ENCODE measurements at regions not wholly inside any gene's neighbourhood (a gene's known extent, or its start where the extent isn't known, plus 50 kb on each side); places are given as distances from the start of the nearest gene placed in this dataset.

DNA sequence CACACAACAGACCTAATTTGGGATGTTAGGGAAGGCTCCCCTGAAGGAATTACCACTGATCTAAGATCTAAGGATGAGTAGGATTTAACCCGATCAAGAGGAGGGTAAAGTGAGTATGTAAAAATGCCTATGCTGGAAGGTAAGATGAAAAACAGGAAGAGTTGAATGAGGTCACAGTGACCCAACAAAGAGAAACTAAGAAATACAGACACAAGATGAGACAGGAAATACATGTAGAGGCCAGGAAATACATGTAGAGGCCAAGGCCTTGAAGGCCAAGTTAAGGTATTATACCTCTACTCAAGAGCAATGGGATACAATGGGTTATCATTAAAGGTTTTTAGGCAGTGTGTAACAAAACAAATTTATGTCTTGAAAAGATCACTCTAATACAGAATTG lies 131.6 kb upstream of the TANK start:
- DNase-seq (ENCODE audit: low spot score) = no peak

DNA sequence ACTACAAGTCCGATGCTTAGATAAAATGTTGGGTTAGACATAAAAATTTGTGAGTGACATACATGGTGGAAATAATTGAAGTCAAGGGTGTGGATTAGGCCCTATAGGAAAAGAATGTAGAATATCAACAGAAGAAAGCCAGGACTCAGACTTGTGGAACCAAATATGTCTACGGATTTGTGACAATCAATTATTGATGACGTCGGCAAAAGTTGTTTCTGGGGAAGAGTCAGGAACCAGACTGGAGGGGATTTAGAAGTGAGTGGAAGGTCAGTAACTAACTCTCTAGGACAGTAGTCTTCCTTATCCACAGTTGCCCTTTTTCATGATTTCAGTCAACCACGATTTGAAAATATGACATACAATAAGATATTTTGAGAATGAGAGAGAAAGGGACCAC lies 130.9 kb upstream of the TANK start:
- no peak for DNase-seq (ENCODE audit: low spot score)

DNA sequence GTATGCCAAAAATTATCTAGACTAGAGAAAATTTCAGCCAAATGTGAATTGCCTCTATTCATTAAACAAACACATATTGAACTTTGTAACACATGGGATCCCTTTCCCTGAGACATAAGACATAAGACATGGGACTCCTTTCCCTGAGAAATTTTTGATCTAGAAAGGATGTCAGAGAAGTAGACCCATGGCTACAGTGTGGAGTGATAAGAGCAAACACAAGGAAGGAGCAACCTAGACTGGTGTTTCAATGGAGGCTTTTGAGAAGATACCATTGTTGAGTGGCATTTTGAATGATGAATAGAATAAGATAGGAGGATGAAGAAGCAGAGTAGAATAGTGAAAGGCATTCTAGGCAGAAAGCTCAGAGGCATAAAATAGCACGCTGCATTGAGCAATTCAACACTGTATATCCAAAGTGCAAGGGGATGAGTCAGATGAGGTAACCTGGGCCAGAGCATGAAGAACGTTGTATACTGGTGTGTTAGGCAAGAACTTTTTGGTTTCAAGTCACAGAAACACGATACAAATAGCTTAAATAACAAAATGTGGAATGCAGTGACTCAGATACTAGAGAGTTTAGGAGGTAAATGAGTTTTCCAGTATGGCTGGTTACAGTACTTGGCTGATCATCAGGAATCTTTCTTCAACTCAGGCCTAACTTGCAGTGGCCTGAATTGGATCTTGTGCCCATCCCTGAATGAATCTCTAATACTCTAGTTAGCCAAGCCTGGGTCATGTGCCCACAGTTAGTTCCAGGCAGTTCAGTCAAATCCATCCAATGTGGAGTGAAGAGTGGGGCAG lies 129.8 kb upstream of the TANK start:
- peak; percentile 30 for DNase-seq (ENCODE audit: low spot score)

DNA sequence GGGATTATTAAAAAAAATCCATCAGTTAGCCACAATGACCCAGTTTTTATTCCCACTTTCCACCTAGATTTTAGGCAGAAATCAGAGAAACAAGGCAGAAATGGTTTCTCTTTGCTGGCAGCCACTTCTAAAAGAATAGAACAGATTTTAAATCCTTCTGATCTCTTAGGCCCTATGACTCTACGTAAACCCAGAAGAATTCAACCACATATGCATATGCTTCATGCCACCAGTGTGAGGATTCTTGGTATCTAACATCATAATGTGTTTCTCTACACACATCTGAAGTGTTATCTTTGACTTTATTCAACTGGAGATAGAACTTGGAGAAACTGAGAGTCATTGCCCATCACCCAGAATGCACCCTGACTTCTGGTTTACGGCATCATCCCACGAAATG lies 128.7 kb upstream of the TANK start:
- DNase-seq (ENCODE audit: low spot score) = no peak

DNA sequence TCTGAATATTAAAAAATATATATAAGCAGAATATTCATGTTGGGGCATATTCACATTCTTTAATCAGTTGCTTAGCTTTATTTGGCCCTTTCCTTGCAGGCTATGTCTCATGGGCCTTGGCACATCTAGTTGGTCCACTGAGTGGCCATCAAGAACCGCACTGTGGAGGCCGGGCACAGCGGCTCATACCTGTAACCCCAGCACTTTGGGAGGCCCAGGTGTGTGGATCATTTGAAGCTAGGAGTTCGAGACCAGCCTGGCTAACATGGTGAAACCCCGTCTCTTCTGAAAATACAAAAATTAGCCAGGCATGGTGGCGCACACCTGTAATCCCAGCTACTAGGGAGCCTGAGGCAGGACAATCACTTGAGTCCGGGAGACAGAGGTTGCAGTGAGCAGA lies 127.6 kb upstream of the TANK start:
- DNase-seq (ENCODE audit: low spot score) = no peak

DNA sequence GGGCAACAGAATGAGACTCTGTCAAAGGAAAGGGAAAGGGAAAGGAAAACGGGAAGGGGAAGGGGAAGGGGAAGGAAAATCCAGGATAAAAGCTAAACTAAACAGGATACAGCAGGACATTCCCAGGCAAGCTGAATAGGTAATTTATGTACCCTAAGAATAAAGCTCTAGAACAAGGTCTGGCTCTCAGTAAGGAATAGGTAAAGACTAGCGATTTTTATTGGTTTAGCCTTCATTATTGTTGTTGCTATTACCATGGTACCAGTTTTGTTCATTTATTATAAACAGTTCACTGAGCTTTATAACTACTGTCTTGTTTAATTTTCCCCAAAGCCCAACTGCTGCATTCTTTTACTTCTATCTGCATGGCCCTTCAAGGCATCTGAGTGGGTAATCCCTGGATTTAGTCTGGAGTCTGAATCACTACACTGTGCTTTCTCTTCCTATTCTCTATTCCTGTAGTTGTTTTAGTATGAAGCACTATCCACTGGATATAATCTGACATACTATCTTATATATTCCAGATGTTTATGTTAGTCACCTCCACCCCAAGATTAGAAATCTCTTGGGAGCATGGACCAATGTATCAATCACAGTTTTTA lies 127.1 kb upstream of the TANK start:
- no peak for DNase-seq (ENCODE audit: low spot score)

DNA sequence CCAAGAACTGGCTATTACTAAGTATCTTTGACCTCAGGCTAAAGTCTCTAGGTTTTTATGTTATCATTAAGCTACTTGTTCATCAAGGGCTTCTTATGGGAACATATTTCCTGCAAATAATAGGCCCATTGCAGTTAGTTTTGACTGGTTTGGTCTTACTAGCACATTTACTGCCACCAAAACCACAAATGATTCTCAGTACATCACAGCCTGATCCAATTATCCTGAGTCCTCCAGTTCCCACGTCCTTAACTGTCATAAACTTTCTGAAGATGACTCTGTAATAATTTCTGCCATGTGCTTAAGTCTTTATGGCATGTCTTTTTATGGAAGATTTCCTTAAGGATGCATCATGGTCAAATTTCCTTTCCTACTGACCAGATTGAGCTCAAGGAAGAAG lies 123.3 kb upstream of the TANK start:
- DNase-seq (ENCODE audit: low spot score) = no peak

DNA sequence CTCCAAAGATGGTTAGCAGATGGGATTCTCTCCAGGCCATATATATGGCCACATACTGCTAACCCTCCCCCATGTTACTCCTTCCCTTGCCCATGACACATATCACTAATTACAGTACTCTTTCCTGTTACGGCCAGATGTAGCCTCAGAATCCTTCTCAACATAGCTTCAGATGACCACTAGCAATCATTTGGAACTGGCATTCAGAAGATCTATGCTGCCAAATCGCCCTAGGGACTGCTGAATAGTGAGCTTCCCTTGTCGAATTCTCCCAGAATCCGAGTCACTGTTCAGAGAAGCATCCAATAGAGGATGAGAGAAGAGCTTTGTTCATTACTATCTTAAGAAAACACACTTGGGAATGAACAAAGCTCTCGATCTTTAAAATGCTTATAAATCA lies 121.2 kb upstream of the TANK start:
- peak; percentile 40 for DNase-seq (ENCODE audit: low spot score)

DNA sequence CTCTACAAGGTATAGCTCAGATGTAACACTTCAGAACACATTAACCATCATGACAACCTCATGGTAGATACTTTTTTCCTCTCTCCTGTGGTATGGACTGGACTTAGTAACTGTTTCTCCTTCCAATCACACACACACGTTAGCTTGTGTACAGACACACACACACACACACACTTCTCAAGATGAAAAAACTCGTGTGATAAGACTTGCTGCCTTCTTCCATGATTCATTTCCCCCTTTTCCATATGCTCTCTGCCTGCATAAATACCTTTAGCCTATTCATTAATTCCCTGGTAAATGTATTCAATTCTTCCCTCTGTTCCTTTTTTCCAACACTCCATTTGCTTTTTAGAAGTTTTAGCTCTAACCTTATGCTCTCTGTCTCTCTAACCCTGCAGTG lies 118.9 kb upstream of the TANK start:
- DNase-seq (ENCODE audit: low spot score) = no peak

DNA sequence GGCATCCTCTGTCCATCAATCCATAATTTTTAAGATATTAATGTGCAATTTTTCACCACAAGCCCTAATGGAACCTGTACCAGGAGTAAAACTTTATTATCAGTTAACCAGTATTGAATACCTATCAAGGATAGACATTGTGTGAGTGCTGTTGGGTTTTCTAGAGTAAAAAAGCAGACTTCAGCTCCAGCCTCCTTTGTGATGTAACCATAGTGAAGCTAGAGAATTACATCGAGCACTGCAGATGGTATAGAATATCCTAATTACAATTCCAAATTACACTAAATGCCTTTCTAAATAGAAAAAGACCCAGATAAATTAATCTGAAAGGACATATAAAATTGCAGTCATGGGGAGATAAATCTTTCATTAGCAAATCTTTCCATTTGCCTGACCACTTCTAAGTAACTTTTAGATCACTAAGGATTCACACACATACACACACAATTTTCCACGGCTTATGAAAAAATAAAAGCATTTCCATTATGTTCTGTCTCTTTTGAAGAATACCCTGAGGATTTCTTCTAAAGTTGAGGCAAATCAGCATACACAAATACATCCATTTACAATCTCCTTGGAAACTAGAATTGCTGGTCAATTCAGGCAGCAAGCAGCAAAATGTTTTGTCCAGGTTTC lies 117.1 kb upstream of the TANK start:
- no peak for DNase-seq (ENCODE audit: low spot score)

DNA sequence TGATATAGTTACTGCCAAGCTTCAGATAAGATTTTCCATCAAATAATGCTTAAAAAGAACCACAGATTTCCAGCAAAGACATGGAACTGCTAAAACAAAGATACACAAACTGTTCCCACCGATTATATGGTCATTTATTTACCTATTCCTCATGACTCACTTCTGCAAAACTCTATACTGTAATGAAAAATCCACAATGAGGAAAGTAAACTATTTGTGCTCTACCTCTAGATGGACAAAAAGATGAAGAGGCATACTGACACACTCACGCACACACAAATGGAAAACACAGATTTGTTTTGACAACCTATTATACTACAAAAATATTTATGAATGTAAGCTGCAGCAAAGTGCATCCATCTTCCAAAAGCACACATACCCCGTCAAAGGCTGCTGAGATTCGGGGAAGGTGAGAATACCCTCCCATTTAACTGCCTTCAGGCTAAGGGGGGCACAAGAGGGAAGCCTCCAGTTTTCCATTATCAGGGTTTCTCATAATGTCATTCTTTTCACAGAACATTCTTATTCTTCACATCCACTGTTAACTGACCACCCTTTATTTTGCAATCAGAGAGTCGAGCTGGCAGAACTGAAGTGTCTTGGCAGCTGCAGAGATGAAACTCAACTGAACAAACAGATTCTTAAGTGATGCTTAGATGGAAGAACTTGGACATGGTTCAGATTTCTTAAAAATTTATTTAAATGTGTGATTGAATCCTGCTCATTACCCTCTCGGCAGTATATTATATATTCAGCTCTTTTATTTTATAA lies 115.9 kb upstream of the TANK start:
- DNase-seq (ENCODE audit: low spot score) = no peak

DNA sequence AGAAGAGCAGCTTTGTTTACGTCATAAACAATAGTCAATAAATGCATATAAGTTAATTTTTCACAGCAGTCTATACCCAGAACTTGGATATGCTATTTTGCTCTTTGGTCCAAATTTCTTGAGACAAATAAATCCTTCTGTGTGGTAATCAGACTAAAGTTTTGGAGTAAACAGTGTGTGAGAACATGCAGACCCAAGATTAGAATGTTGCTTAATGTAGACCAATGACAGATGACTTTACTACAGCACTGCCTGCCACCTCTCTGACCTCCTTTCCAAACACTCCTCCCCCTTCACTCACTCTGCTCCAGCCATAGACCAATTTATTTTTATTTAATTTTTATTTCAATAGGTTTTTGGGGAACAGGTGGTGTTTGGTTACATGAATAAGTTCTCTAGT lies 115.3 kb upstream of the TANK start:
- DNase-seq (ENCODE audit: low spot score) = no peak

DNA sequence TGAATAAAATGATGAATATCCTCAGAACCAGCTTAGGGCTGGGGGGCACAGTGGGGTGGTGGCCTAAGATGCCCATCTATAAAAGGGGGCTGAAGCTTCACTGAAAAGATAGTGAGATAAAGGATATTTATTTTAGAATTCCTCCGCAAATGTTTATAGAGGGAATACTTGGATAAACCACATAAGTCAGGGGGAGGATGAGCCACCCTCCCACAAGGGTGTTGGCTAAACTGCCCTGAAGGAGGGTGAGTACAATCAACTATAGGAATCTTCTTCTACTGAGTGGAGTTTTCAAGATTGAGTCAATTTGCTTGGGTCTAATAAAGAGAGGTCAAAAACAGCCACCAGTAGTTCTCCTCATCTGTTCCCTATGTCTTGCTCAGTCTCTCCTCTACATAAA lies 114.5 kb upstream of the TANK start:
- DNase-seq (ENCODE audit: low spot score) = no peak

DNA sequence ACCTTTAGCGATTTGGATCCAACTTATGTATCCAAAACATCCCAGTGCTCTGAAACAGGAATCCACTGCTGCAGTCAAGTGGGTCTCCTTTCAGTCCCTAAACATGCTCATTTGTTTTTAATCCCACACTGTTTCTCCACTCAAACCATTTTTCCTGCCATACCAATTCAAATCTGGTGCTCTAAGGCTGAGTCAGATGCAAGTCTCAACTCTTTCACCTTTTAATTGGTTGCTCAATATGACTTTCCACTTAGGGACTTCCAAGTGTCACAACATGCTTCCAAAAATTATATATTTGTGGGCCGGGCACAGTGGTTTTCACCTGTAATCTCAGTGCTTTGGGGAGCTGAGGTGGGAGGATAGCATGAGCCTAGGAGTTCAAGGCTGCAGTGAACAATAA lies 113.4 kb upstream of the TANK start:
- no peak for DNase-seq (ENCODE audit: low spot score)

DNA sequence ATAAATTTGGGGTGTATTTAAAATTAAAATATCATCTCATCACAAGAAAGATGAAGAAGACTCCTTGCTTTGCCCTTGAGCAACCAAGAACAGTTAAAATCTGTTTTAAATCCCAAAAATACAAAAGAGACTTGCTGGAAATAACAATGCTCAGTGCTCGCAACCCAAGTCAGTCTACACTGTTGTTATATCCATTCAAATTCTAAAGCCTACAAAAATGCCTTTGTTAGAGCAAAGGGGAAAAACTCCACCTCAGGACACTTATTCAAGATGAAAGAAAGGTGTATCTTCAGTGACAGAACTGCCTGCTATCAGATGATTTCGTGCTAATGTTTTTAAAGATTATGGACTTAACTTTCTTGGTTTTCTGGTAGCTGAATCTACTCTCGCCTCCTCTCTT lies 111.9 kb upstream of the TANK start:
- DNase-seq (ENCODE audit: low spot score) = no peak

DNA sequence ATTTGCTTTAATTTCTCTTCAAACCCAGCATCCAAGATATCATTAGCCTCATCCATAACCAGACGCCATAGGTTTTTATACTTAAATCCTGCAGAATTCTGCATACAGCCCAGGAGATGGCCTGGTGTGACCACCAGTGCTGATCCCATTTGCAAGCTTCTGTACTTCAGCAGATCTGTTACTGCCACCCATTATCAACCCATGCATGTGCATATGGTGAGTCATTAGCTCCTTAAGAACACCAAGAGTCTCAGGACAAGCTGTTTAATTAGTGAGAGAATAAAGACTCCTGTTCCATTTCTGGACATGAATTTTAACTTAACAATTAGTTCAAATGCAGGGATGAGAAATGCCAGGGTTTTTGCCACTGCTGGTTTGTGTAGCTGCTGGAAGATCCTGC lies 110.7 kb upstream of the TANK start:
- no peak for DNase-seq (ENCODE audit: low spot score)

DNA sequence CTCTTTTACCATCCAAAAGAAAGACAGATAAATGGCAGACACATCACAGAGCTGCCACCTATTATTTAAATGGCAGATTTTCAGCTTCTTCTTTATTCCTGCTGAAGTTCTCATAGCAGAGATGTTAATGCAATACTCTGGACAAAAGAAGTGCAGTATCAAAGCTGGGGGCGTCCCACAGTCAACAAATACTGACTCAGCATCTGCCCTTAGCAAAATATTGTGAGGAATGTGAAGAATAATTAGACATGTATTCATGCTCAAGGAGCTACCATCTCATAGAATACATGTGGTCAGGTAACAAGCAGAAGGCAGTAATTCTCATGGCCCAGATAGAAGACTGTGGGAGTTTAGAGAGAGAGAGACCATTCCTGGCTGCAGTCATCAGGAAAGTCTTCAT lies 108.0 kb upstream of the TANK start:
- DNase-seq (ENCODE audit: low spot score) = no peak

DNA sequence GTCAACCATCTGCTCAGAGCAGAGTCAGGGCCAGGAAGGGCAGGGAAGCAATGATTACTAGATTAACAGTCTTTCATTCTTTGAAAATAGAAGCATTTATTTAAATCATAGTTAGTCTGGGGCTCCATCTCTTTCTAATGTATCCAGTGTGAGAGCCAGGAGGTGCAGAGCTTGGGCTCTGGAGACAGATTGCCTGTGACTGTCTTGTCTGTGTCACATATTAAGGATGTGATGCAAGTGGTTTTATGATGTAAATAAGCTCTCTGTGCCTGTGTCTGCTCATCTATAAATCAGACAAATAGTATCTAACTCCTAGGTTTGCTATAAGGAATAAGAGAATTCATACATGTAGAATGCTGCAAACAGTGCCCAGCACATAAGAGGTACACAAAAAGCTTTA lies 104.9 kb upstream of the TANK start:
- no peak for DNase-seq (ENCODE audit: low spot score)

DNA sequence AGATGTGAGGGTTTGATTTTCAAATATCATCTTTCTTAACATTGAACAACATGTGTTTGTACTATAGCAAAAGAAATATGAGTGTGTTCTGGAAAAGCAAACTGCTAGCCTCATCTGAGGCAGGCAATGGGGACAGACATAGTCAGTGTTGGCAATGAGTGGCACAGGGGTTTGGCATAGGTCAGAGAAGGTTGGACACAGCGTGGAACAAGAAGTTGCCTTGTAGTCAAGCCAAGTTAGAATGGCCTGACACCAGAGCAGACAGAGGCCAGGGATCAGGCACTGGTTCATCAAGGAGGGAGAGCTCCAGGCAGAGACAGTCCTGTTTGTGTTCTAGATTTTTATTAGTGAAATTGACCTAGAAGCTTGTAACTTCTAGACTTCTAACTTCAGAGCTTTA lies 100.8 kb upstream of the TANK start:
- no peak for DNase-seq (ENCODE audit: low spot score)

DNA sequence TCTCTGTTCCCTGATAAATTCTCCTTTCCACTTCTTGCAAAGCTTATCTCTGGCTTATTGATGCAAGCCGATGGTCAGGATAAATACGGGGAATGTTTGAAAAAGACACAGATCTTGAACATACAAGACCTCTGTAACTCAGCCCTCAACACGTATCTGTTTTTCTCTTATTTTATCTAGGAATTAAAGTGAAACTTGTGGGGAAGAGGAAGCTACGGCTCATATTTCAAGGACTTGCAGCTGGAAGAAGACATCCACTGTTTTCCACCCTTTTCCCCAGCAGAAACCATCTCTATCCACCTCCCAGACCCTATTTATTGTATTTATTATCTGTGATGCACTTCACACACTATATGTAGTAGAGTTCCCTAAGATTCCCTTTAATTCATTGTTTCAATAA lies 98.4 kb upstream of the TANK start:
- DNase-seq (ENCODE audit: low spot score) = no peak

DNA sequence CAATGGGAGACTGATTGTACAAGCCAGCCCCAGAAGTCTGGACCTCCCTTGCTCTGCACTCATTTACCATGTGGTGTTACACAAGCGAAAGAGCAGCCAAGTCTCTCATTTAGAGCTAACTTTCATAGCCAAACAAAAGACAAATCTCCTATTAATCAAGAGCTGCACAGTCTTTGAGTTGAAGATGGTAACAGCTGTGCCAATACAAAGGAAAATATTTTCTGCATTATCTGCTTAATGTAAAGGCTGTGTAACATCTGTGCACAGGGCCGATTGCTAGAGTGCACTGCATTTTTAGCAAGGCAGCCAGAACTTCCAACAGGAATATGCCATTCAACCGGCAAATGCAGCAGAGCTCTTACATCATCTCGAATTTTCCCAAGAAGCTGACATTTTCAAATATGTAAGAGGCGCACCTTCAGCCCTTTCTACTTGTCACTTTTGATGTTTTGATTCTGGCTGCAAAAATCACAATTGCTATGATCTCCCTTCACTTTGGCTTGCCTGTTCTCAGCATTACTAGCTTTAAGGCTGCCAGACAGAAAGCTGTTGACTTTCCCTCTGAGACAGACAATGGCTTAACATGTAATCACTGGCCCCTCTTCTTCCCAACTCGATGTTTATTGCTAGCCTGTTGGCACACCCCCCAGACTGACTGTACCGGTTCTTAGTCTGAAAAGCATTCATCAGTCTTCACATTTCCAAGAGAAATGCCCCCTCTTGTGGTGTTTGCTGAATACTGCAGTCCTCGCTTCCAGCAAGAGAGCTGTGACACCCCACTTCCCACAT lies 96.9 kb upstream of the TANK start:
- peak; percentile 82 for DNase-seq (ENCODE audit: low spot score)

DNA sequence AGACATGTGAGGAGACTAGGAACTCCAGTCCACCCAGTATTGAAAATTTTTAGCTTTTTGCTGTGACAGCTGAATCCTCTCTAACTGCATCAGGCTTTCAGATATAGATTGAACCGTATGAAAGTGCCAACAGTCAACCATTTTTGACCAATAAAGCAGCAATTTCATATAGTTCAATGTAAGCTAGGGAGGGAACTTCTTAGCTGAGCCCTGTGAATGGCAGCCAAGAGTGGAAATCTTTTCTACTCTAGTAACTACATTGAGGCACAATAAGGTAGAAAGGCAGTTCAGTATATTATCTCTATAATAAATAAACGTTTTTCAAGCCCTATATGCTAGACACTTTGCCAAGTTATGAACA lies 96.3 kb upstream of the TANK start:
- no peak for DNase-seq (ENCODE audit: low spot score)

All from COLO829 (cell line).